PFSK-1 (cell line): ENCODE measurements at regions not wholly inside any gene's neighbourhood (a gene's known extent, or its start where the extent isn't known, plus 50 kb on each side); places are given as distances from the start of the nearest gene placed in this dataset.

ENCODE experiments used
- FOXP2 ChIP-seq: optimal IDR thresholded peaks from 2 replicates; pipeline ENCODE3; 2011; ENCODE audit warnings: borderline replicate concordance, control low read depth, inconsistent platforms; ENCODE audit not compliant: insufficient read depth; ENCODE audit errors: extremely low read length, extremely low read depth
- POLR2AphosphoS5 ChIP-seq: IDR thresholded peaks from 2 replicates; pipeline ENCODE4 v1.6.1; 2012; ENCODE audit warnings: low read depth, mild to moderate bottlenecking, control low read depth, low read length, moderate library complexity
- SIN3A ChIP-seq: IDR thresholded peaks from 2 replicates; pipeline ENCODE4 v1.6.1; 2012; ENCODE audit warnings: mild to moderate bottlenecking, low read length, moderate library complexity, borderline replicate concordance; ENCODE audit not compliant: insufficient read depth
- TAF1 ChIP-seq: IDR thresholded peaks from 2 replicates; pipeline ENCODE4 v1.6.1; 2012; ENCODE audit warnings: low read length, control low read depth, borderline replicate concordance; ENCODE audit not compliant: insufficient read depth
- TF ChIP-seq, protein P1 (sequence below), 2 experiments: IDR thresholded peaks; 2 replicates each; pipeline versions ENCODE4 v1.6.1 to v1.8.0; 2011 to 2012; ENCODE audit warnings: low read depth in 2 of 2, low read length in 2 of 2, control low read depth in 1 of 2, inconsistent platforms in 1 of 2, mild to moderate bottlenecking in 1 of 2, moderate library complexity in 1 of 2; ENCODE audit not compliant: insufficient read depth in 1 of 2

DNA sequence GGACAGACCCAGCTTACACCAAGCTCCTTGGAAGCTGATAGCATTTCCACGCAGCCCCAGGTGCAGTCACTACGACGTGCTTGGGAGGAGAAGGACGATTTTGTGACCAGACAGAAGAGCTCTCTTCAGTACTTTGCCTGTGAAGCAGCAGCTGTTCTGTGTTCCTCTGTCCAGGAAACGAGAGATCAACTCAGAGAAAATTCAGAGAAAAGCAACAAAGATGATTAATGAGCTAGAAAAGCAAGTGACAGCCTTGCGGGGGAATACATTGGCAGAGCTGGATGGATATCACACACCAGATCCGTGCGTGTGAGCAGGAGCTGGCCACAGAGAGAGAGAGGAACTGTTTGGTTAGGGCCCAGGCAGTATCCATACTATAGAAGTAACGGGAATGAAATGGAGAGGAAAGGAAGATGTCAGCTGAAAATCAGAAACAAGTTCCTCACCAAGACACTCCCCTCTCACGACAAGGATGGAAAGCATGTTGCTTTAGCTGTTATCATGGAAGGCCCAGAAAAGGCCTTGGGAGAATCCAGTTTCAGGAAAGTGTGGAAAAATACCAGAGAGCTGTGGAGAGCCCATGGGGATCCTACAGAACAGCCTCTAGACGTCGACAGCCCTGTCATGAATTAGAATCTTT lies 106.2 kb downstream of the TOMM20 start:
- TF ChIP-seq POLR2AphosphoS5, result no peak
- no peak for TF ChIP-seq FOXP2
- TF ChIP-seq, protein P1, sequence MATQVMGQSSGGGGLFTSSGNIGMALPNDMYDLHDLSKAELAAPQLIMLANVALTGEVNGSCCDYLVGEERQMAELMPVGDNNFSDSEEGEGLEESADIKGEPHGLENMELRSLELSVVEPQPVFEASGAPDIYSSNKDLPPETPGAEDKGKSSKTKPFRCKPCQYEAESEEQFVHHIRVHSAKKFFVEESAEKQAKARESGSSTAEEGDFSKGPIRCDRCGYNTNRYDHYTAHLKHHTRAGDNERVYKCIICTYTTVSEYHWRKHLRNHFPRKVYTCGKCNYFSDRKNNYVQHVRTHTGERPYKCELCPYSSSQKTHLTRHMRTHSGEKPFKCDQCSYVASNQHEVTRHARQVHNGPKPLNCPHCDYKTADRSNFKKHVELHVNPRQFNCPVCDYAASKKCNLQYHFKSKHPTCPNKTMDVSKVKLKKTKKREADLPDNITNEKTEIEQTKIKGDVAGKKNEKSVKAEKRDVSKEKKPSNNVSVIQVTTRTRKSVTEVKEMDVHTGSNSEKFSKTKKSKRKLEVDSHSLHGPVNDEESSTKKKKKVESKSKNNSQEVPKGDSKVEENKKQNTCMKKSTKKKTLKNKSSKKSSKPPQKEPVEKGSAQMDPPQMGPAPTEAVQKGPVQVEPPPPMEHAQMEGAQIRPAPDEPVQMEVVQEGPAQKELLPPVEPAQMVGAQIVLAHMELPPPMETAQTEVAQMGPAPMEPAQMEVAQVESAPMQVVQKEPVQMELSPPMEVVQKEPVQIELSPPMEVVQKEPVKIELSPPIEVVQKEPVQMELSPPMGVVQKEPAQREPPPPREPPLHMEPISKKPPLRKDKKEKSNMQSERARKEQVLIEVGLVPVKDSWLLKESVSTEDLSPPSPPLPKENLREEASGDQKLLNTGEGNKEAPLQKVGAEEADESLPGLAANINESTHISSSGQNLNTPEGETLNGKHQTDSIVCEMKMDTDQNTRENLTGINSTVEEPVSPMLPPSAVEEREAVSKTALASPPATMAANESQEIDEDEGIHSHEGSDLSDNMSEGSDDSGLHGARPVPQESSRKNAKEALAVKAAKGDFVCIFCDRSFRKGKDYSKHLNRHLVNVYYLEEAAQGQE (IDR thresholded peaks at IDR 0.05; ENCODE audit: insufficient read depth in 1 of 2, low read depth in 2 of 2, low read length in 2 of 2), result no peak
- TF ChIP-seq TAF1, result no peak
- no peak for TF ChIP-seq SIN3A

DNA sequence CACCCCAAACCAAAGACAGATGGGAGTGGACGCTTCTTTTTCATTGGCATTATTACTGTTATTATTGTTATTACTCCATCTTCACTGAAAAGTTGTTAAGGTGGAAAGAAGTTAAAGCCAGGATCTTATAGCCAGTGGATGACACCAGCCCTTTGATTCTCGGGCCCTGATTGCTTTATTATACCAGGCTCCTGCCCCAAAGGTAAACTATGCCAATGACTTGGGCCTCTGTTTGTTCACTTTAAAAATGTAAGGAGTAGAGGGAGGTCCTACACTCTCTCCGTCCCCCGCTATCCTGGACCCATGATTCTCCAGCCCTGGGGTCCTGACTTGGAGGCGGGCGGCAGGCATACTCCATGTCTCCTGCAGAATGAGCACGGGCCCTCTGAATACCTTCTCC lies 106.8 kb downstream of the TOMM20 start:
- TF ChIP-seq POLR2AphosphoS5 (no peak), SIN3A (no peak), FOXP2 (no peak), TAF1 (no peak)
- TF ChIP-seq, protein P1 (IDR thresholded peaks at IDR 0.05; ENCODE audit: insufficient read depth in 1 of 2, low read depth in 2 of 2, low read length in 2 of 2), result no peak

DNA sequence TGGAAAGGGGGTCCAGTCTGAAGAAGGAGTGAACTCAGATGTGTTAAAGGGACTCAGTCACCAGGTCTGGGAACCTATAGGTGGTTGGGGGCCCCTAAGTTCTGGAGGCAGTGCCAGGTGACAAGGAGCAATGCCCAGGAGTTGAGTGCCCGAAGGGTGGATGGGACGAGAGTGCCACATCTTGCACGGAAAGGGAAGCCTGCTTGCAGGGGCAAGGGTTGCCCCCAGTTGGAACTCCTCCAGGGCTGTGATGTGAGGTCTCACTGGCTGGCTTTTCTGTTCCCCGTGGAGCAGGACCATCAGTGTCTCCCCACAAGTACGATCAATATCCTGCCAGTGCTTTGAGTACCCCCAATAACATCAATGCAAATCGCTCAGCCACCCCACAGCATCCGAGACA lies 107.3 kb downstream of the TOMM20 start:
- TF ChIP-seq, protein P1 (IDR thresholded peaks at IDR 0.05; ENCODE audit: insufficient read depth in 1 of 2, low read depth in 2 of 2, low read length in 2 of 2), result no peak
- no peak for TF ChIP-seq TAF1
- TF ChIP-seq FOXP2, result no peak
- no peak for TF ChIP-seq POLR2AphosphoS5
- TF ChIP-seq SIN3A, result no peak

DNA sequence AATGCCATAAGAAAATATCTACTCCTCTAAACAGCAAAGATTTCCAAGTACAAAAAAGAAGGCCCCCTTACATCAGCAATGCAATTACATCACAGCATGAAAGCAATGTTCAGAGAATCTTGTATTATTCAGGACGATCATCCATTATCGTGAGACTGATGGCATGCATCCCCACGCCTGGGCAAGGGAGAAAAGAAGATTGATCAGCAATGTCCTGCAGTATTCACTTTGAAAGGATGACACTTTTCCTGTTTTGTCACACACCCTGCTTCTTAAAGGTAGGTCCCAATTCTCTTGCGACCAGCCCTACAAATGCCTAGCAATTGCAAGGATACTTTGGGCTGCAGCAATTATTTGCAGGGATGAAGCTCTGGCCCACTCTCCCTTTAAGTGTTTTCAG lies 108.7 kb downstream of the TOMM20 start:
- TF ChIP-seq, protein P1 (IDR thresholded peaks at IDR 0.05; ENCODE audit: insufficient read depth in 1 of 2, low read depth in 2 of 2, low read length in 2 of 2), result no peak
- TF ChIP-seq POLR2AphosphoS5, result no peak
- no peak for TF ChIP-seq TAF1
- TF ChIP-seq FOXP2, result no peak
- TF ChIP-seq SIN3A, result no peak

DNA sequence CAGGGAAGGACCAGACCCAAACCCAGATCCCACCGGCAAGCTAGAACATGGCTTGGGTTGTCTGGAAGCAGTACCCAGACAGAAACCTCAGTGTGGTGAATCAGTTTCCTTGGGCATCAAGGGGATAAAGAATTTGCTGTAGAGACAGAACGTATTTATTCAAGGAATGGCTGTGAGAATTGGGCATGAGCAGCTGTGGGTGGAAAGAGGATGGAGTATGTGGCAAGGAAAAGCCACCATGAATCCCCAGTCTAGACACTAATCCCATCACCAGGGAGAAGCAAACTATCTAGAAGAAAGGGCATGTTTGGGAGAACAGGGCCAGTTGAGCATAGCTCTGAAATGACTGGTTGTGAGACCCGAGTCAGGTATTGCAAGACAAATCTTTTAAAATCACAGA lies 109.2 kb downstream of the TOMM20 start:
- TF ChIP-seq TAF1 (no peak), SIN3A (no peak), FOXP2 (no peak), POLR2AphosphoS5 (no peak)
- TF ChIP-seq, protein P1 (IDR thresholded peaks at IDR 0.05; ENCODE audit: insufficient read depth in 1 of 2, low read depth in 2 of 2, low read length in 2 of 2), result no peak
